HG02884 (cell line): ENCODE measurements at regions not wholly inside any gene's neighbourhood (a gene's known extent, or its start where the extent isn't known, plus 50 kb on each side); places are given as distances from the start of the nearest gene placed in this dataset.
A peak's percentile ranks its signal among the peaks of the same experiment; 100 is the strongest.

Source experiments
- ATAC-seq: cut with Tn5 transposase; IDR thresholded peaks from one replicate; pipeline ENCODE4 v1.9.1; 2021; ENCODE audit warnings: mild to moderate bottlenecking, moderate library complexity; ENCODE audit not compliant: unreplicated experiment

DNA sequence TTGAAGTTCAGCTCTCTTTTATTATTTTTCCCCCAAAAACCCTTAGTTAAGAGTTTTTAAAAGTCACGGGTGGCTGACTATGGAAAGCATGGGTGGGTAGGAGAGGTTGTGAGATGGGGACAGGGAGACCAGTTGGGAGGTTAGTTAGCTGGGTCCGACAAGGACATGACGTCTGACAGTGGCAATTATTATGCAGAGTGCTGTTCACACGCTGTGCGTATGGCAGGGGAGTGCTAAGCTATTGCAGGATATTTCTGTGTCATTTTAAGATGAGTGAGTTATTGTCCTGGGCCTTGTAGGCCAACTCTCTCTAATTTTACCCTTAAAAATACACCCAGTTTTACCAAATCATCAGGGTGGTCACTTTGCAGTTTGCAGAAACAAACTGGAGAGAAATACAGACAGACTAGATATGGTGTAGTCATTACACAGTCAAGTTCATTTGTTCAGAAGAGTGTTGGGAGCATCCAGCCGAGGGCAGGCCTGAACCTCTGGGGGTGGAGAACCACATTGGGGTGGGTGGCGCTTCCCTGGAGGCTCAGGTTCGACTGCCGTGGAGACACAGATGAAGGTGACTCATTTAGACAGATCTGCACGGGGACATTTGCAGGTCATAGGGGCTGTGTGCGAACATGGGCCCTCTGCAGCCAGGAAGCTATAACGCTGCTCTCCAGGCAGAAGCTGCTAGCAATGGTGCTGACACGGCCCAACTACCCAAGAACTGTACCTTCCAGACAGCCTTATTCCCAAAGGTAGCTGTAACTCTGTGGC lies 307.6 kb downstream of the QKI start:
- ATAC-seq = no peak

DNA sequence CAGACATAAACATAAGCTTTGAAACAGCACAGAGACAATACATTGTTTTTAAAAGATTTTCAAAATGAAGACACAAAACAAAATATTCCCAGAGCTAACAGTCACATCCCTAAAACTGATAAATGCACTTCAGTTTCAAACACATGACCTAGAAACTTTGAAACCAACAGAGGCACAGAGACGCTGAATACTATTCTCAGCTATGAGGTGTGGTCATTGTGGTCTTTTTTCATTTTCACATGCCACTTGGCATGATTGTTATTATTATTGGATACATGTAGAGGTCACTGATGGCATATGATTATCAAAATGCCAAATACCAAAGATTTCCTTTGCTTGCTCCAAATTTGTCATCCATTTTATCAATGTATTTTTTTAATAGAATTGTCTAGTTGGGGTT lies 306.9 kb downstream of the QKI start:
- no peak for ATAC-seq

DNA sequence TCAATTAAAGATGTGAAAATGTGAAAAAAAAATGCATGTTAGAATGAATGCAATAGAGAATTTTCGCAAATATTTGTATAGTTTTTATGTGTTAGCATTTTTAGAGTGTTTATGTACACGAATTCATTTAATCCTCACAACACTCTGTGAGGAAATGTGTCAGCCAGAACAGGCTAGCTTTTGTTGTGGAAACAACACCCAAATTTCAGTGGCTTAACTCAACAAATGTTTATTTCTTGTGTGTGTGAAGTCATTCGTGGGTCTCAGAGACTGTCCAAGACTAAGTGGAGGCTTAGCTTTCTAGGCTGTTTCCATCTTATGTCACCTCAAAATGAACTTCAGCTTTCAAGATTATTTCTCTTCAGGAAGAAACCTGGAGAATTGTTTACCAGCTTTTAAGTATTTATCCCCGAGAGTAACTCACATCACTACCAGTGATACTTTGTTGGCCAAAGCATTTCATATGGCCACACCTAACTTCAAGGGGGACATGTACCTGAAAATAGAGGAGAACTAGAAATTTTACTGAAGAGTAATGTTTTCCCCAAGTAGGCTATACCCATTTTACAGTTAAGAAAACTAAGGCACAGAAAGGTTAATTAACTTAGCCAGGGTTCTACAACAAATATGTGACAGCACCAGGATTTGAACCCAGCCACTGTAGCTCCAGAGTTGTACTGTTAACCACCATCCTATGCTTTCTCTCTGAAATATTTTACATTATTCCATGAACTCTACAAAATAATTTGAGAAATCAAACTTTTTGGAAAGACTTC lies 306.1 kb downstream of the QKI start:
- no peak for ATAC-seq

DNA sequence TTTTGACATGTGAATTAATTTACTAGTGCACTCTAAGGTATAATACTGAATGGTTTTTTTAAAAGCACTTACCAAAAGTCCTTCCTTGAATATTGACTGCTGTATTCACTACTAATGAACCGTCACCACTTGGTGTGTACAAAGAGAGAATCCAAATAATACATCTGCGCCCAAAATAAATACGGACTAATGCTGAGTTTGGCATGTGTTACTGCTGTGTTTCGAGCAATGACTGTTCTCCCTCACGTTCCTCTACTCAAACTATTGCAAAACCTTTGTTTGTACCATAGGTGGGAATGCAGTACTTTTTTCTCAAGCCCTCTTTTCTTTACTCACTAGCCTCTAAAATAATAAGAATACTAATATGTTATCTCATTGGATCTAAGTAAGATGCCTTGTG lies 305.5 kb downstream of the QKI start:
- ATAC-seq = no peak

DNA sequence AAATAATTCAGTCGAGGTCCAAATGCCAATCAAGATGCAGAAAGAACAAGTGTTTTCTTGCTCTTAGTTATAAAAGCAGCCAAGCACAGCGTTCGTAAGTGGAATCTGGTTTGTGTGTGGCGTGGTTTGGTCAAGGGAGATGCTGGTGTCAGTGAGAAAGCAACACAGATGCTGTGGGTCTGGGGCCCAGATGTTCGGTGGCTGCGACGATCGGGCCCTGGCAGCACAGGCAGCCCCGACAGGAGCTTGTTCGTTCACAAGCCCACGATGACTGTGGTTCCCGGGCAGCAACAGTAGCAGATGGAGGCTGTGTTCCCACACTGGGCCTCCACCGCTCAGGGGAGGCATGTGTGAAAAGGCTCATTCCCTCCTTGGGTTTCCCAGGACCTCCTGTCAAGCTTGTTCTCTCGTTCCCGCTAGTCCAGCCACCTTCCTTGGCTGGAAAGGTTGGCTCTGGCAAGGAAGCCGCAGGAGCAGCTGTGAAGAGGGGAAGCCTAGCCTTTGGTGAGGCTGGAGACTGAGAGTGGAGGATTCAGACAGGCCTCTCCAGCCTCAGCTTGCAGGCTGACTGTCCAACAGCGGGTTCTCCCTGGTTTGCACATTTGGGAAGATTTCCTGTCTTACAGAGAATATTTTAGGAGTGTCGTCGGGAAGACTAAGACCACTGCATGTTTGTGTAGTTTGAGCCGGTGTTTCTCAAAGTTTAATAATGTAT lies 304.7 kb downstream of the QKI start:
- ATAC-seq = no peak

DNA sequence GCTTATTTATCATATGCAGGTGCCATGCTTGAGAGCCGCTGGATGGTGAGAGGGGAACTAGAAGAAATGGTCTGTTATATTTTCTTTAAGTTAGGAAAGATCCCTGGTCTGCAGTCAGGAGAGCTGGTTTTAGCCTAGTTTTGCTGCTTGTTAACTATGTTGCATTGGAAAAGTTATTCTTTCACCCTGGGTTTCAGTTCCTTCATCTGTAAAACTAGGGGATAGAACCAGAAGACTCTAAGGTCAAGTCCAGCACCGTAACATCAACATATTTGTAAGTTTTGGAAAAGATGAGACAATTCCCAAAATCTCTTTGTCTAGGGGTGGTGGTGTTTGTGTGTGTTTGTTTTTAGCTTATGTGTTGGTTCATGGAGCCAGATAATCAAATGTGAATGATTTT lies 304.0 kb downstream of the QKI start:
- ATAC-seq = no peak

DNA sequence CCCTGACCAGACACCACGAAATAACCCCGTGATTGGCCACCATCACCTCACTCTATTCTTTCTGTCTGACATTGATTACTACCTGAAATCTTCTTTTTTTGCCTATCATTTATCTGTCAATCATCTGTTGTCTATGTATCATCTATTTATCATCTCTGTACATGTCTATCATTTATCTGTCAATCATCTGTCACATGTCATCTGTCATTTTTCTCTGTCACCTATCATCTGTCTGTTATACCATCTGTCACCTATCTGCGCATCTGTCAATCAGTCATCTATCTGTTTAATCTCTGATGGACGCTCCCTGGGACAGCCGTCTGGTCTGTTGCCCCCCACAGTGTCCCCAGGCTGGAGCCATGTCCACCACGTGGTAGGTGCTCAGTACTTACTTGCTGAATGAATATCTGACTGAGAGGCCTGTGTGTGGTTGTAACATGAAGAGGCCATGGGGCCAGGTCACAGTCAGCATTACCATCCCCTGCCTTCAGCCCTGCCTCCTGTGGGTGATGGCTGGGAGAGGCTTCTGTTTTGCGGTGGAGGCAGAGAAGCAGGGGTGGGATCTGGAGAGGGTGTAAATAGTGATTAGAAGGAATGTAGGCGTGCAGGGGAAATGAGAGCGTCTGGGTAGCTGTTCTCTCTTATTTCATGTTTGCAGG lies 302.7 kb downstream of the QKI start:
- ATAC-seq = no peak

DNA sequence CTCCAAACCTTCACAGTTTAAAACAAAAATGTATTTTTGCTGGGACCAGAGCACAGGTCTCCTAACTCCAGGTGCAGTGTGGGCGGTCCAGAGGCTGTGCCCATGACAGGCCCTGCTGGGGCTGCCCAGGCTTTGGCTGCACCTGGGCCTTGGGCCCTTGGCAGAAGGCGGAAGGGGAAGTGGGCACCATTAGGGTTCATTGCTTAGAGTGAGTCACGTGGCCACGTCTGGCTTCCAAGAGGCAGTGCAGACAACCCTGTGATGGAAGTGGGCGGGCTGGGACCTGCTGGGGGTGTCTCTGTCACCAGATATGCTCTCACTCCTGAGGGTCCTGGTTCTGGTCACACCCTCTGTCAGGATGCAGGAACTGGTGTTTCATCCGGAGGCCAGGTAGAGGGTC lies 302.2 kb downstream of the QKI start:
- ATAC-seq = no peak

DNA sequence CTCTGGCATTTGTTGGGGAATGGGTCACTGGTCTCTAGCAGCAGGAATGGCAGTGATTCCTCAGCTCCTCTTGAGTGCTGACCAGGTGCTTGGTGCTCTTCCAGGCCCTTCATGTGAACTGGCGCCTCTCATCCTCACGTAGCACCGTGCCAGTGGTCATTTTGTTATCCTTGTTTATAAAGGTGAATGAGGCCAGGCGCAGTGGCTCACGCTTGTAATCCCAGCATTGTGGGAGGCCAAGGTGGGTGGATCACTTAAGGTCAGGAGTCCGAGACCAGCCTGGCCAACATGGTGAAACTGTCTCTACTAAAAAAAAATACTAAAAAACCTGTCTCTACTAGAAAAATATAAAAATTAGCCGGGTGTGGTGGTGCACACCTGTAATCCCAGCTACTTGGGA lies 301.3 kb downstream of the QKI start:
- ATAC-seq = no peak

DNA sequence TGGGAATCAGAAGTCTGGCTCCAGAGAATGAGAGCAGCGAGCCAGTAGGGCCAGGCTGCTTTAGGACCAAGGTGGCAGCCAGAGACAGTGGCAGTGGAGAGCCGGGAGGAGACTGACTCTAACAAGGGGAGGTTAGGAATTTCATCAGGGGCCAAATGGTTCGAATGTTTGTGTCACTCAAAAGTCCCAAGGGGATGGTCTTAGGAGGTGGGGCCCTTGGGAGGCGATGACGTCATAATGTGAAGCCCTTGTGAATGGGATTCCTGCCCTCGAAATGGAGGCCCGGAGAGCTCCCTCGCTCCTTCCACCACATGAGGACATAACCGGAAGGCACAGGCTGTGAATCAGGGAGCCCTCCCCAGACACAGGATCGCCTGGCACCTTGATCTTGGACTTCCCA lies 299.7 kb downstream of the QKI start:
- no peak for ATAC-seq

DNA sequence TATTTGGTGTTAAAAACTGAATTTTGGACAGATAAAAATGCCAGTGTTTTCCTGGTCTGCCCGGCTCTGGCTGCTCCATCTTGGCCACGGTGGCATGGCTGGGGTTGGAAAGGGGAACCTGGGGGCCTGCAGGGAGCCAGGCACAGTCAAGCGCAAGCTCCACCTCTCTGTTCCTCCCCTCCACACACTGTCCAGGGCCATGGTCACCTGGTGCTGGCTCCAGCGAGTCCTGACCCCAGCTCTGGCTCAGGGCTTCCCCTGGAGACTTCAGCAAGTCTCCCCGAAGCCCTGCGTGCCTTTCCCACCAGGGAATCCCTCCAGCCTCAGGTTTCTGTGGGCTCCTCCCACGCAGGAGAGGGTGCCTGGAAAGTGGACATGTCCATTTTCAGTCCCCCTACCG lies 298.5 kb downstream of the QKI start:
- ATAC-seq = no peak

DNA sequence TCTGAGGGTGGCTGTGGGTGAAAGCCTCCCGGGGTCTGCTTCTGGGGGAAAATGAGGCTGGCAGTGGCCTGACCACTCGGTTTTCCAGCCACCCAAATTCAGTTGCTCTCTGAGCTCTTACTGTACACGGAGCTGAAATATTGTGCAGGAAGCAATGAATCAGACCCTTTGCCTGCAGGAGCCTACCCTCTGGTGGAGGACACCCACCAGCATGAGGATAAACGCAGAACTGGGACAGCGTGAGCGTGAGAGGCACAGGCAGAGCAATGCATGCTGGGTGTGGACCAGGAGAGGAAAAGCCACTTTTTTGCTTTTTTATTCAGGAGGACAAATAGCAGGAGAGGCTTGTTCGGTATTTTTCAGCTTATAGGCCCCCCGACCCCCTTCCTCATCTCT lies 298.0 kb downstream of the QKI start:
- no peak for ATAC-seq

DNA sequence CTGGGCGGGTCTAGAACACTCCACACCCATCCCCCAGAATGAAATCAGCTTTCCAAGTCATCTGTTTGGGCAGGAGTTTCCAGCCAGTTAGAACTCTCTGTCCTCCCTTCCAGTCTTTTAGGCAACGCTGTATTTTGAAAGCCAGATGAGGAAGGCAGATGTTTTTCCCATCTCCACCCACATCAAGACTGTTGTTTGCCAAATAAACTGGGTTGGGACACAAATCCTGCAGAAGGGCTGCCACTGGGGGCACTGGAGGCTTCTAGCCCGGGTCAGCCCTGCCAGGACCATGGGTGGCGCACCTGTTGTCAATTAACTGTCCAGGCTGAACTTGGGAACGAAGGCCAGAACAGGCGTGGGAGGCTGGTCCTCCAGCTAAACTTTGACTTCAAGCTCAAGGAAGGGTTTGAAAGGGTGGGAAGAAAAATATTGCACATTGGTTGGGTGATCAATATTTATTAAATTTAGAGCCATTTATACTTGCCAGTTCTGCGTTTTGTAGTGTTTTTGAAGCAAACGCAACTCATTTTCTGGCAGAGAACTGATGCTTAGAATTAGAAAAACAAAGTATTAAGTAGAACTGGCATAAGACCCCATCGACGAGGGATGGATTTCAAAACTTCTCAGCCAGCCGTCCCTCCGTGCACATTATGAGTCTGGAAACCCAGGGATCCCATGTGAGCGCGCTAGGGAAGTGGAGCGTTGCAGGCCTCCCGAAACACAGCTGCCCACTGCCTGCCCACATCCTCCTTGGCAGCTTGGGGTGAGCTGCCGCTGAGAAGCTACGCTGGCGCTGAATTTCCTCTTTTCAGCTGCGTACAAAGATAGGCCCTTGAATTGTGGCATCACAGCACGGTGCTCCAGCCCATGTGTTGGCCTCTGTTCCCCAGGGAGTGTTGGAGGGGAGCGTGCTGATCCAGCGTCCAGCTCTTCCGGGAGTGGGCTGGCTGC lies 297.4 kb downstream of the QKI start:
- ATAC-seq = peak; percentile 26

DNA sequence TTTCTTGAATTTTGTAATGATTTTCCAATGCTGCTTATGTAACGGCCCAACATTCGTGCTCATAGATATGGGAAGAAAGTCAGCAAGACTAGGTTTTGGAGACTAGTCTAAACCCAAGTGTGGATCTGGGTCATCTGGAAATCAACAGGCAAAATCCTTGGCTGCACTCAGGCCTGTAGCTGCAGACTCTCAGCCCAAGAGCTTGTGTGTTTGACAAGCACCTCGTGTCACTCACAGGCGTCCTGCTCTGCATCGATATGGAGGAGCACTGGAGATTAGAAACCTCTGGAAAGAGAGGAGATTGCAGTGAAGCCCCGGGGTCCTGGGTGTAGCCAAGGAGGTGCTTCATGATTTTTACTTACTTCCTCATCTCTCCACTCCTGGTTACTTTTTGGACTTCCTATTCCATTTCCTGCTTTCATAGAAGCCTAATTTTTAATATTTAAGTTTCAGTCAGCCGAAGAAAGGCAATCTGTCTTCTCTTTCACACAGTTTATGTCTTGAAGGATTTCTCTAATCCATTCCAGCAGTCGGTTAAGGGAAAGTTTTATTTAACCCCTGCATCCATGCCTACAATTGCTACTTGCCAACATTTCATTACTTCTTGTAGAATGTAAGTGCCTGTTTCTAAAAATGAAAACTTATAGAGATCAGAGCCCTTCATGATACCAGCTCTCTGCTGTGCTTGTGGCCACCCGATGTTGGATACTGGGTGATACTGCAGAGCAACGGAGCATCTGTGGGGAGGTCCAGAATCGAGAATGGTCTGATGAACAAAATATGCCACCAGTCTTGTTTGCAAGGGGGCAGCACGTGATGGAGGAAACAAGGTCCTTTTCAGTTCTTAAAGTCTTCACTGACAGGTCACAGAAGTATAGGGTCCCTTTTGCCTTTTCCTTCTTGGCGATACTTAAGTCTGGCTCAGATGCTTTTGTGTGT lies 296.3 kb downstream of the QKI start:
- no peak for ATAC-seq

DNA sequence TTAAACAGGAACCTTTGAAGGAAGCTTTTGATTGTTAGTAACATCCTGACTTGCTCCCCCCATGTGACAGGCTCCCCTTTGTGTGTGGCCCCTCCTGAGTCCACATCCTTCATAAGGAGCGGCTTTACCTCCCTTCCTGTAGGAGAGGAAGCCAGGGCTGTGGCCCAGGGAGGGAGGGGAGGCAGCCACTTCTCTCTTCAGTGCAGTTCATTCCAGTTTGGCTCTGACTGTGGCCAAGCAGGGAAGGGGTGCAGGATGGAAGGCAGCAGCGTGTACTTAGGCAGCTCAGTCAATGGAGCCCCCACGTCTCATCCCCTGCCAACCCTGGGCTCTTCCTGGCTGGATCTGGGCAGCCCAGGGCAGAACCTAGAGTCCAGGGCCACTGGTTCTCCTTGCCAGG lies 295.2 kb downstream of the QKI start:
- ATAC-seq = no peak

DNA sequence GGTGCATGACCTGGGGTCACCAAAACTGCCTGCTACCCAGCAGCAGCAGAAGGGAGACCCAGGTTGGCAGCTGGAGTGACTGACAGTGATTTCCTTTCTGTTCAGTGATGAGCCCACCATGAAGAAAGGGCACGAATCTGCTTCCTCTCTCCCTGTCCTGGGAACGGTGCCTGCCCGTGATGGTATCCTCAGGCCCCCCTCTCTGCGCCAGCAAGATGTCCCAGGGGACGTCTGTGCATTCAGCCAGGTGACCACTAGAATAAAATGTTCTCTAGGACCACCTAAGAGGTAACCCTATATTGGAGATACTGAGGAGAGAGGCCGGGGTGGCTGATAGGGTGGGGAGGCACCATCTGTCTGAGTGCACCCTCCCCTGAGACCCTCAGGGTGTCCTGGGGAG lies 294.7 kb downstream of the QKI start:
- no peak for ATAC-seq

DNA sequence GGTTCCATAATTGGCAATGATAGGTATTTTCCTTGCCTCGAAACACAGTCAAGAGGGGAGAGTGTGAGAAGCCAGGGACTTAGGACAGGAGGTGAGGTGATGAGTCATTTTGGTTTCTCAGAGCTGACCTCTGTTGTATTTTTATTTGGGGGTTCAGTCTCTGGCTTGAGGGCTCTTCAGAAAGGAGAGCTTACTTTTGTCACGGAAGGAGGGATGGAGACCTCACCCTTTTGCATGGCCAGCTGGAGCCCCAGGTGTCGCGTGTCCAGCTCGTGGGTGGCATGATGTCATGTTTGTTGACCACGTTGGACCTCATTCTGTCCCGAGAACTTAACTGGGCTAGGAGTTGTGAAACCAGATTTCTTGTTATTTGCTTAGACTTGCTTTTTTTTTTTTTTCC lies 293.9 kb downstream of the QKI start:
- peak; percentile 43 for ATAC-seq

DNA sequence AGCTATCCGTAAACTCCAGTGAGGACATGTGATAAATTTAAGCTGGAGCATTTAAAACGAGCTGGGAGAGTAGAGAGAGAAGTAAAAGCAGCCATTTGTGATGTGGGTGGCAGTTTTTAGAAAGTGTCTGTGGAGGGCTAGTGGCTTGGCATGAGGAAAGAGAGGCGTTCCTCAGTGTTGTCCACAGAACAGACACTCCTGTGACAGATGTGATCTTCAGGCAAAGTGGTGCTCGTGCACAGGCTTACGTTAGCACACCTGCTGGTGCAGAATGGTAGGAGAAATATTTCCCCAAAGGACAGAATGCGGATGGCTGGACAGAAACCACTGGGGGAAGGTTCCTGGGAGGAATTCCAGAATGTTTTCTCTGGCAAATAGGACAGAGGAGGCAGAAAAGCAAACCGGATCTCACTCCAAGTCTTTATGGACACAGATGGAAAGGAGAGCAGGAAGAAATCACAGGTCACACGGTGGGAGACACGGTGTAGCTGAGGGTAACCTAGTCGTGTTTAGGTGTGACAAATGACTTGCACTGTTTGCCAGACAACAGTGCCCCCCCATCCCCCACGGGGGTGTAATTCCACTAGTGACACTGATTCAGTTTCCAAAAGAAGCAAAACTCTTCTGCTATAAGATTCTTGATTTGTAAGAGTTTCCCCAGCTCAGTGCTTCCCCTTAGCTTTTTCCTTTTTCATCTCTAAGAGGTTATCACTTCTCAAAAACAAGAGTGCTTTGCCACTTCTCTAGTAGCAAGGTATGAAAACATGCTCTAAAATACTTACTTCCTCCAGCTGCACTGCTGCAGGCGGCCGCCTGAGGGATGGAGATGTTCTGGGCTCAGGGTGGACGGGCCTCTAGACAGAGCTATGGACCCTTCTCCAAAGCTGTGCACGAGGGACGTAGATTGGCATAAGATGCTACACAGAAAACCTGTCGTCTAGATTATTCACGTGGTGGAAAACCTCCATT lies 293.2 kb downstream of the QKI start:
- ATAC-seq = peak; percentile 42
